AG10803 (cell line): ENCODE measurements at regions not wholly inside any gene's neighbourhood (a gene's known extent, or its start where the extent isn't known, plus 50 kb on each side); places are given as distances from the start of the nearest gene placed in this dataset.

Experiments used
- DNase-seq: peaks from one replicate; pipeline ENCODE4 v3.0.0; 2010; ENCODE audit warnings: low read depth
- H3K4me3 ChIP-seq: 2 replicates; pipeline ENCODE4 v1.5.1; 2011; ENCODE audit warnings: mild to moderate bottlenecking, low read length, control low read depth
- CTCF ChIP-seq: conservative IDR thresholded peaks from 2 replicates; pipeline ENCODE4 v1.5.1; 2011; ENCODE audit warnings: mild to moderate bottlenecking, low read length, control low read depth, inconsistent platforms

- TF ChIP-seq CTCF: no peak
- no peak for DNase-seq
- H3K4me3 ChIP-seq: no peak overlapping the region
Observed at GRCh38 chr10:28354511-28354910, 51.6 kb upstream of the MPP7 start.

- no peak for DNase-seq
- H3K4me3 ChIP-seq: no peak overlapping the region
- TF ChIP-seq CTCF: no peak
Observed at GRCh38 chr10:28355376-28355775, 52.5 kb upstream of the MPP7 start.

GRCh38 chr10:28359334-28359733, 56.5 kb upstream of the MPP7 start:
- no peak for TF ChIP-seq CTCF
- H3K4me3 ChIP-seq: no peak overlapping the region
- DNase-seq: no peak

- no peak for TF ChIP-seq CTCF
- H3K4me3 ChIP-seq: no peak overlapping the region
- no peak for DNase-seq
Observed at GRCh38 chr10:28360175-28360574, 57.3 kb upstream of the MPP7 start.

- TF ChIP-seq CTCF: no peak
- H3K4me3 ChIP-seq: no peak overlapping the region
- no peak for DNase-seq
Observed at GRCh38 chr10:28363376-28363775, 60.5 kb upstream of the MPP7 start.

- no peak overlapping the region for H3K4me3 ChIP-seq
- no peak for DNase-seq
- no peak for TF ChIP-seq CTCF
Observed at GRCh38 chr10:28365840-28366239, 63.0 kb upstream of the MPP7 start.

GRCh38 chr10:28366994-28367393, 64.1 kb upstream of the MPP7 start:
- no peak overlapping the region for H3K4me3 ChIP-seq
- DNase-seq: no peak
- no peak for TF ChIP-seq CTCF
